Activated T-helper 1 cell treated with anti-CD3 and anti-CD28 coated beads, Interleukin-12 subunit alpha, Interleukin-12 subunit beta, Interleukin-2, Interleukin-4 antibody, amounts not matched to agents 30 ng/mL and 10 ng/mL and 1 ng/mL, durations not matched to agents 14 hours and 24 hours and 36 hours (primary cell): ENCODE measurements at regions not wholly inside any gene's neighbourhood (a gene's known extent, or its start where the extent isn't known, plus 50 kb on each side); places are given as distances from the start of the nearest gene placed in this dataset.
"Not testable (repeated sequence)": the region's sequence is repeated elsewhere in the genome, so short reads cannot be mapped to it uniquely, and the experiment has no call there.

Experiments used
- DNase-seq: peaks from one replicate; pipeline ENCODE4 v3.0.0; 2021; ENCODE audit warnings: low spot score
- H3K27ac Mint-ChIP-seq: one replicate; pipeline ENCODE4 v1.8.0; 2021; ENCODE audit warnings: mild to moderate bottlenecking, mixed read lengths
- H3K27me3 Mint-ChIP-seq: one replicate; pipeline ENCODE4 v1.8.0; 2022; ENCODE audit warnings: mild to moderate bottlenecking, moderate library complexity, mixed read lengths; ENCODE audit not compliant: insufficient read depth
- H3K36me3 Mint-ChIP-seq: one replicate; pipeline ENCODE4 v1.8.0; 2021; ENCODE audit warnings: low read depth, mixed read lengths
- H3K4me1 Mint-ChIP-seq: one replicate; pipeline ENCODE4 v1.8.0; 2021; ENCODE audit warnings: low read depth, mixed read lengths
- H3K4me3 Mint-ChIP-seq: one replicate; pipeline ENCODE4 v1.8.0; 2021; ENCODE audit warnings: mild to moderate bottlenecking, moderate library complexity, mixed read lengths
- H3K9me3 Mint-ChIP-seq: one replicate; pipeline ENCODE4 v1.8.0; 2021; ENCODE audit warnings: mixed read lengths
- intact Hi-C: fragments of 100-400 bp; cut with micrococcal nuclease; formaldehyde crosslinking; loops from one replicate; pipeline ENCODE4 v1.15.1; 2024

- intact Hi-C loops: no loop called here
- DNase-seq: no peak
- no peaks in the 10 kb centered on the region for H3K36me3 Mint-ChIP-seq
- H3K9me3 Mint-ChIP-seq: no peaks in the 10 kb centered on the region
- H3K27ac Mint-ChIP-seq: no peak overlapping the region
- no peaks in the 10 kb centered on the region for H3K27me3 Mint-ChIP-seq
- no peaks in the 10 kb centered on the region for H3K4me1 Mint-ChIP-seq
- H3K4me3 Mint-ChIP-seq: no peak overlapping the region
These were observed 774.3 kb upstream of the TMEFF2 start for GRCh38 chr2:192969055-192969454.

- Mint-ChIP-seq H3K9me3 (no peaks in the 10 kb centered on the region), H3K27me3 (no peaks in the 10 kb centered on the region), H3K4me1 (no peaks in the 10 kb centered on the region), H3K4me3 (no peak overlapping the region), H3K36me3 (no peaks in the 10 kb centered on the region), H3K27ac (no peak overlapping the region)
- intact Hi-C loops: no loop called here
- DNase-seq: no peak
These were observed 766.2 kb upstream of the TMEFF2 start for GRCh38 chr2:192960945-192961344.

GRCh38 chr2:192958615-192959014 is 763.9 kb upstream of the TMEFF2 start:
- DNase-seq, H3K27me3 Mint-ChIP-seq, H3K4me1 Mint-ChIP-seq, H3K27ac Mint-ChIP-seq, H3K36me3 Mint-ChIP-seq, H3K9me3 Mint-ChIP-seq, intact Hi-C loops, H3K4me3 Mint-ChIP-seq: not testable (repeated sequence)

- H3K36me3 Mint-ChIP-seq: no peaks in the 10 kb centered on the region
- H3K27ac Mint-ChIP-seq: no peak overlapping the region
- no peaks in the 10 kb centered on the region for H3K4me1 Mint-ChIP-seq
- H3K4me3 Mint-ChIP-seq: no peak overlapping the region
- no peaks in the 10 kb centered on the region for H3K27me3 Mint-ChIP-seq
- no peaks in the 10 kb centered on the region for H3K9me3 Mint-ChIP-seq
- no peak for DNase-seq
- intact Hi-C loops: no loop called here
These were observed 762.7 kb upstream of the TMEFF2 start for GRCh38 chr2:192957425-192957824.

- no peaks in the 10 kb centered on the region for H3K9me3 Mint-ChIP-seq
- H3K27ac Mint-ChIP-seq: no peak overlapping the region
- intact Hi-C loops: no loop called here
These were observed 758.4 kb upstream of the TMEFF2 start for GRCh38 chr2:192953116-192953515.

GRCh38 chr2:192952245-192952644 is 757.5 kb upstream of the TMEFF2 start:
- no peaks in the 10 kb centered on the region for H3K4me1 Mint-ChIP-seq
- no peaks in the 10 kb centered on the region for H3K27me3 Mint-ChIP-seq
- no peaks in the 10 kb centered on the region for H3K9me3 Mint-ChIP-seq
- intact Hi-C loops: no loop called here
- no peak overlapping the region for H3K4me3 Mint-ChIP-seq
- no peak overlapping the region for H3K27ac Mint-ChIP-seq
- no peaks in the 10 kb centered on the region for H3K36me3 Mint-ChIP-seq
- no peak for DNase-seq

More at GRCh38 chr2:192953116-192953515, 758.4 kb upstream of the TMEFF2 start:
- H3K4me3 Mint-ChIP-seq: no peak overlapping the region
- H3K27me3 Mint-ChIP-seq: no peaks in the 10 kb centered on the region
- no peaks in the 10 kb centered on the region for H3K36me3 Mint-ChIP-seq
- H3K4me1 Mint-ChIP-seq: no peaks in the 10 kb centered on the region
- no peak for DNase-seq

- intact Hi-C loops: no loop called here
- H3K4me3 Mint-ChIP-seq: no peak overlapping the region
- no peaks in the 10 kb centered on the region for H3K27me3 Mint-ChIP-seq
- no peak overlapping the region for H3K27ac Mint-ChIP-seq
- H3K9me3 Mint-ChIP-seq: no peaks in the 10 kb centered on the region
- H3K36me3 Mint-ChIP-seq: no peaks in the 10 kb centered on the region
- DNase-seq: no peak
- H3K4me1 Mint-ChIP-seq: no peaks in the 10 kb centered on the region
These were observed 753.6 kb upstream of the TMEFF2 start for GRCh38 chr2:192948316-192948715.

- no peaks in the 10 kb centered on the region for H3K9me3 Mint-ChIP-seq
- no peak for DNase-seq
- H3K27me3 Mint-ChIP-seq: no peaks in the 10 kb centered on the region
- H3K4me1 Mint-ChIP-seq: no peaks in the 10 kb centered on the region
- intact Hi-C loops: no loop called here
- H3K27ac Mint-ChIP-seq: no peak overlapping the region
- H3K36me3 Mint-ChIP-seq: no peaks in the 10 kb centered on the region
- no peak overlapping the region for H3K4me3 Mint-ChIP-seq
These were observed 752.6 kb upstream of the TMEFF2 start for GRCh38 chr2:192947352-192947751.

GRCh38 chr2:192940767-192941166 is 746.0 kb upstream of the TMEFF2 start:
- no peaks in the 10 kb centered on the region for H3K9me3 Mint-ChIP-seq
- H3K27ac Mint-ChIP-seq: no peak overlapping the region
- no peak for DNase-seq
- no peaks in the 10 kb centered on the region for H3K27me3 Mint-ChIP-seq
- no peaks in the 10 kb centered on the region for H3K36me3 Mint-ChIP-seq
- intact Hi-C loops: no loop called here
- H3K4me3 Mint-ChIP-seq: no peak overlapping the region
- no peaks in the 10 kb centered on the region for H3K4me1 Mint-ChIP-seq

GRCh38 chr2:192932376-192932775 is 737.6 kb upstream of the TMEFF2 start:
- no peak overlapping the region for H3K27ac Mint-ChIP-seq

GRCh38 chr2:192921631-192922030 is 726.9 kb upstream of the TMEFF2 start:
- H3K4me1 Mint-ChIP-seq, H3K27me3 Mint-ChIP-seq: not testable (repeated sequence)

More at GRCh38 chr2:192932376-192932775, 737.6 kb upstream of the TMEFF2 start:
- Mint-ChIP-seq H3K9me3 (peaks cover 4% of the 10 kb centered on the region), H3K36me3 (no peaks in the 10 kb centered on the region), H3K4me3 (no peak overlapping the region), H3K4me1 (no peaks in the 10 kb centered on the region), H3K27me3 (no peaks in the 10 kb centered on the region)
- no peak for DNase-seq
- intact Hi-C loops: no loop called here

GRCh38 chr2:192901446-192901845 is 706.7 kb upstream of the TMEFF2 start:
- Mint-ChIP-seq H3K4me1 (no peaks in the 10 kb centered on the region), H3K4me3 (no peak overlapping the region), H3K36me3 (no peaks in the 10 kb centered on the region), H3K9me3 (no peaks in the 10 kb centered on the region), H3K27ac (no peak overlapping the region), H3K27me3 (no peaks in the 10 kb centered on the region)
- no peak for DNase-seq
- intact Hi-C loops: no loop called here

More at GRCh38 chr2:192921631-192922030, 726.9 kb upstream of the TMEFF2 start:
- H3K9me3 Mint-ChIP-seq, DNase-seq, H3K27ac Mint-ChIP-seq, intact Hi-C loops, H3K36me3 Mint-ChIP-seq, H3K4me3 Mint-ChIP-seq: not testable (repeated sequence)

GRCh38 chr2:192899466-192899865 is 704.7 kb upstream of the TMEFF2 start:
- no peaks in the 10 kb centered on the region for H3K27me3 Mint-ChIP-seq
- no peak overlapping the region for H3K4me3 Mint-ChIP-seq
- intact Hi-C loops: no loop called here
- H3K4me1 Mint-ChIP-seq: no peaks in the 10 kb centered on the region
- no peak overlapping the region for H3K27ac Mint-ChIP-seq
- H3K36me3 Mint-ChIP-seq: no peaks in the 10 kb centered on the region
- H3K9me3 Mint-ChIP-seq: no peaks in the 10 kb centered on the region
- DNase-seq: no peak

GRCh38 chr2:192893976-192894375 is 699.2 kb upstream of the TMEFF2 start:
- H3K9me3 Mint-ChIP-seq, H3K36me3 Mint-ChIP-seq, H3K4me3 Mint-ChIP-seq, H3K4me1 Mint-ChIP-seq, H3K27ac Mint-ChIP-seq, H3K27me3 Mint-ChIP-seq, DNase-seq, intact Hi-C loops: not testable (repeated sequence)
